Fibroblast of mammary gland (primary cell): ENCODE measurements at regions not wholly inside any gene's neighbourhood (a gene's known extent, or its start where the extent isn't known, plus 50 kb on each side); places are given as distances from the start of the nearest gene placed in this dataset.
"Not testable (repeated sequence)": the region's sequence is repeated elsewhere in the genome, so short reads cannot be mapped to it uniquely, and the experiment has no call there.

Source experiments
- DNase-seq: peaks from one replicate; pipeline ENCODE4 v3.0.0-alpha.2; 2010; ENCODE audit warnings: low read depth
- H3K4me3 ChIP-seq: 2 replicates; pipeline ENCODE4 v1.5.1; 2011; ENCODE audit warnings: low read depth, mild to moderate bottlenecking, low read length, moderate library complexity; ENCODE audit not compliant: control insufficient read depth
- TF ChIP-seq, protein P1 (sequence below): conservative IDR thresholded peaks from 2 replicates; pipeline ENCODE4 v1.5.1; 2011; ENCODE audit warnings: low read depth, low read length, inconsistent platforms; ENCODE audit not compliant: control insufficient read depth, insufficient read depth

DNA sequence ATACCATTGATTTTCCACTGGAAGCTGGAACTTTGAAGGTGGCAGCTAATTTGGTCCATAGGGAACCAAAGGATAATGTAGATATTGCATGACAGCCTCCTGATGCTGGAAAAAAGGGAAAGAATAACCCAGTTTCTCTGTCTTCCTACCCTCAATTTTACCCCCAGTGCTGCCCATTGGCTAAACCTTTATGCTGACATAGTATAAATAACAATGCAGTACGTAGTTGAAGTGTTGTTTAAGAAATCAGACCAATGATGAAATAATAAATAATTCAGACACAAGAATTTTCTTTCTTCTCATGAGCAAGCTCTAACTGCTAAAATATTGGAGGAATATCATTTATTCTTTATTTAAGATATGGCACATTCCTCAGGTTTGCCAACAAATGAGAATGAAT, 843.4 kb downstream of the EPHA3 start:
- TF ChIP-seq, protein P1, sequence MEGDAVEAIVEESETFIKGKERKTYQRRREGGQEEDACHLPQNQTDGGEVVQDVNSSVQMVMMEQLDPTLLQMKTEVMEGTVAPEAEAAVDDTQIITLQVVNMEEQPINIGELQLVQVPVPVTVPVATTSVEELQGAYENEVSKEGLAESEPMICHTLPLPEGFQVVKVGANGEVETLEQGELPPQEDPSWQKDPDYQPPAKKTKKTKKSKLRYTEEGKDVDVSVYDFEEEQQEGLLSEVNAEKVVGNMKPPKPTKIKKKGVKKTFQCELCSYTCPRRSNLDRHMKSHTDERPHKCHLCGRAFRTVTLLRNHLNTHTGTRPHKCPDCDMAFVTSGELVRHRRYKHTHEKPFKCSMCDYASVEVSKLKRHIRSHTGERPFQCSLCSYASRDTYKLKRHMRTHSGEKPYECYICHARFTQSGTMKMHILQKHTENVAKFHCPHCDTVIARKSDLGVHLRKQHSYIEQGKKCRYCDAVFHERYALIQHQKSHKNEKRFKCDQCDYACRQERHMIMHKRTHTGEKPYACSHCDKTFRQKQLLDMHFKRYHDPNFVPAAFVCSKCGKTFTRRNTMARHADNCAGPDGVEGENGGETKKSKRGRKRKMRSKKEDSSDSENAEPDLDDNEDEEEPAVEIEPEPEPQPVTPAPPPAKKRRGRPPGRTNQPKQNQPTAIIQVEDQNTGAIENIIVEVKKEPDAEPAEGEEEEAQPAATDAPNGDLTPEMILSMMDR: no peak
- no peak for DNase-seq
- H3K4me3 ChIP-seq: no peak overlapping the region

DNA sequence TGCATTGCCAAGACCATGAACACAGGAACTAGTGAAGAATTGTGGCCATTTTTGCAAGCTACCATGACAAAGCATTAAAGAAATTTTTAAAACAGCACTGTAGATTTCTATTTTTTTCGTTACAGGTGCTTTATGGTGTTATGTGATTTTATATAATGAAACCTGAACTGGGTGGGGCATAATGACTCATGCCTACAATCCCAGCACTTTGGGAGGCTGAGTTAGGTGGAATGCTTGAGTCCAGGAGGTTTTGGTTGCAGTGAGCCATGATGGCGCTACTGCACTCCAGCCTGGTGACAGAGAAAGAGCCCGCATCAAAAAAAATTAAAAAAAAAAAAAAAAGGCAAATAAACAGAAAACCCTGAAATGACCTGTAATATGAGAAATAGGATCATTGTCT, 846.7 kb downstream of the EPHA3 start:
- no peak for DNase-seq
- TF ChIP-seq, protein P1: no peak
- no peak overlapping the region for H3K4me3 ChIP-seq

DNA sequence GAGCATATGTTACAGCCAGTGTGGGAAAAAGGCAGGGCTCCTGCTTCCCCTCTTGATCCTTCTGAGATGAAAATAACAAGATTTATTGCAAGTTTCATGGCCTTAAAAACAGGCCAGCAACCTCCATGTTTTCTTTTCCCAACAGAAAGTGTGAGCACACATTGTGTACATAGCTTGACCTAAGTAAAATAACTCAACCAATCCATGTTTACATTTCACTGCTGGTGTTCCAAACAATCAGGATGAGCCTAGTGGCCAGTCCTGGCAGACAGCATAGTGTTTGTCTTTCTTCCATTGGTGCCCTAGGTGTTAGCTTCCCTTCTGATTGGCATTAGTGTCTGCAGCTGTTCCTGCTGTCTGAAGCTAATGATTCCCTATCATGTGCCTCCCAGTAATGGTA, 847.7 kb downstream of the EPHA3 start:
- DNase-seq: no peak
- H3K4me3 ChIP-seq: no peak overlapping the region
- TF ChIP-seq, protein P1: no peak

DNA sequence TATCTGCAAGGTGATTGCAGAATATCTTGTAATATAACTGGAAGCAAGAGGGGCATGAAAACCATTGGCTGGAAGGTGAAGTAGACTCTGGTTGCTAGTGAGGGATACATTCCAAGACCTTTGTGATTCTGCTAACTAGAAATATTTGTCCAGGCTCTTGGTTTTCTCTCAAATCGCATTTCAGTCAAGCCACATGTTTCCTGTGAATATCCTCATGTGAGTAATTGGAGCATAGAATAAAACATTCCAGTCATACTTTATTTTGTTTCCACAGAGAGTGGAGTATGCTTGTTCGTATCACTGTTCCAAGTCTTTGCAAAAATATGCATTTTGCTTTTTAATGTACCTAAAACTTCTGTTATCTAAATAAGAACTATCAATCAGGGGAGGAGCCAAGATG, 850.0 kb downstream of the EPHA3 start:
- peak; percentile 2 for DNase-seq
- TF ChIP-seq, protein P1: no peak
- no peak overlapping the region for H3K4me3 ChIP-seq

DNA sequence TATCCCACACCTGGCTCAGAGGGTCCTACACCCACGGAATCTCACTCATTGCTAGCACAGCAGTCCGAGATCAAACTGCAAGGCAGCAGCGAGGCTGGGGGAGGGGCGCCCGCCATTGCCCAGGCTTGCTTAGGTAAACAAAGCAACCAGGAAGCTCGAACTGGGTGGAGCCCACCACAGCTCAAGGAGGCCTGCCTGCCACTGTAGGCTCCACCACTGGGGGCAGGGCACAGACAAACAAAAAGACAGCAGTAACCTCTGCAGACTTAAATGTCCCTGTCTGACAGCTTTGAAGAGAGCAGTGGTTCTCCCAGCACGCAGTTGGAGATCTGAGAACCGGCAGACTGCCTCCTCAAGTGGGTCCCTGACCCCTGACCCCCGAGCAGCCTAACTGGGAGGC, 850.7 kb downstream of the EPHA3 start:
- DNase-seq: not testable (repeated sequence)

DNA sequence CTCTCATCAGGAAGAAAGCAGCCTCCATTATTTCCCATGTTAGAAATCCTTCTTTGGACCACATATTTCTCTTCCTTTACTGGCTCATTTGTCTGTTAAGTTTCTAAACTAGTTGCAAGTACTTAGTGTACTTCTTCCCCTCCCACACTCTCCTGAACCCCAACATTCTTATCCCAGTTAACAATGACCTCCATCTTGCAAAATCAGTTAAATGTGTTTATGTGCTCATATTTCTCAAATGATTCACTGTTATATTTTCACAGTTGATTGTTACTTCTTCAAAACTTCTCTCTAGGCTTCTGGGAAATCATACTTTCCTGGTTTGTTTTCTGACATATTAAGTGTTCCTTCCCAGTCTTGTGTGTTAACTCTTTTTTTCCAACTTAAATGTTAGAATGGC, 856.9 kb downstream of the EPHA3 start:
- H3K4me3 ChIP-seq: no peak overlapping the region
- DNase-seq: peak; percentile 50
- TF ChIP-seq, protein P1: no peak

More for the DNA sequence above, 850.7 kb downstream of the EPHA3 start:
- H3K4me3 ChIP-seq: not testable (repeated sequence)

DNA sequence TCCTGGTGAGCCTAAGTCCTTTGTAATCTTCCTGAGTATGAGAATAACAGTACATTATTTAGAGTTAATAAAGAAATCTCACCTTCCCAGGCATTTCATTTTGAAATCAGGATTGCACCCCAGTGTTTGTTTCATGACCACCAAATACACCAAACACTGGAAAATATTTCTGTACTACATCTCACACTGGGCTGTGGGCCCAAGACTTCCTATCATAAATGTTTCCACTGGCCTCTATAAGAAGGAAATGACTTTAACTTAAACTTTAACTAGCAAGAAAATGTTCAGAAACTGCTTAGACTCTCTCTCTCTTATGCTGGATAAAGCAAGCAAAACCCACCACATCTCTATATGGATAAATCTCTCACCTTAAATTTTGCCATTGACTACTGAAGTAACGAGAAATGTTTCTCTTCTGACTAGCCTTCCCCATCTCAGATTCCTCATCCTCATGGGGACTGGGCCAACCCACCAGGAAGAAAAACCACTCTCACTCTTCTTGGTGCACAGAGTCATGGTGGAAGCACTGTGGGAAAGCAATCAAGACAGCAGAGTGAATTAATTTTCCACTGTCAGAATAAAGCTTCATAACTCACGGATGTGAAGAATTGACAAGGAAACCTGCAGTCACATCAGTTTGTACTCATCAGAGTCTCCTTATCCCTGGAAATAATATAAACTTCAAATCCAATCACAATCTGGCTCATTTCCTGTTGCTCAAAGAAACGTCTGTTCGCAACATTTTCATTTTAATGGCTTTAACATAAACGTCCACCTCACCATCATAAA, 859.6 kb downstream of the EPHA3 start:
- TF ChIP-seq, protein P1: no peak
- DNase-seq: no peak
- no peak overlapping the region for H3K4me3 ChIP-seq
